Midbrain (tissue), 1 donor: ENCODE measurements at regions not wholly inside any gene's neighbourhood (a gene's known extent, or its start where the extent isn't known, plus 50 kb on each side); places are given as distances from the start of the nearest gene placed in this dataset.

Experiments used
- DNase-seq: peaks from one replicate; lab custom pipeline; 2025; lab: John Stamatoyannopoulos, UW

GRCh38 chr10:4074545-4075407, 289.8 kb upstream of the KLF6 start:
- no peak for DNase-seq

DNA sequence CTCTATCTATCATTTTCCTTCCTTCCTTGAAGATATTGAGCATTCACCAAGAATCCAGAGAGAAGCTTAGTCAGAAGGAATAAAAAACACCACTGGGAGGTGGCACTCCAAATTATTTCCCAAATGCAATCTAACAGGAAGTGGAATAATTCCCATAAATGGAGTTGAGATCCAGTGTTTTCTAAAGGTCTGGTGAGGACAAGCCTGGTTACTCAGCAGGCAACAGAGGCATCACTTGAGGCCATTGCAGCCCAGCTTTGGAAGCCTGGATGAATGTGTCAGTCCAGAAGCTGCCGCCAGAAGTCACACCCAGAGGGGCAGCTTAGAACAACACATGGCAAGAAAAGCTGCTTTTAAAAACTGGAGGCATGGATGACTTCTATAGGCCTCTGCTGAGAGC, 288.9 kb upstream of the KLF6 start:
- no peak for DNase-seq

DNA sequence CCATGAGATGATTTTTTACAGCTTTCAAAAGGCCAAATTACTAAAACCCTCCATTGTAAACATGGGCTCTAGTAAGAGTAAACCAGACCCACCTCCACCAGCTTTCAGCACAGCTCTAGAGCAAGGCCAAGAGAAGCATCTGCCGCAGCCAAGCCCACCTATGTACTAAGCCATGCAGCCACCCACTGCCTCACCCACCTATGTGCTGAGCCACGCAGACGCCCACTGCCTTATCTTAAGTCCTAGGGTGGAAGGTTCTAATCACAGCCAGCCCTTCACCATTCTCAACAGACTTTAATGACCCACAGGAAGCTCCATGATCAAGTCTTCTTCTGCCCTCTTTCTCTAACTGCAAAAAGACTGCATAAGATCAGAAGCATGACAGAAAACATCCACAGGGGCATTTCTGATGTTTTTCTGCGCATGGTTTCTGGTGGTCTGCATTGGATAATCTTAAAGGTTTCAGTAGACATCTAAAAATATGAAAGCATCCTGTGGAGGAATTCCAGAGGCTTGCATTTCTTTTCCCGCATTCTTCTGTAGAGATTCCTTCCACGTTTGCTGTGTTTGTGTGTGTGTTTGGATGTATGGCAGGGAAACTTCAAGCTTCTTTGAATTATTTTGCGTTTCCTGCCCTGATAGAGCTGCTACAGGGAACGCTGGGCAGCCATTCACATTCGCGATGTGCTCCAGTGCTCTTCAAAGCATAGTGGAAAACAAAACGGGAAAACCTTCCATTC, 286.1 kb upstream of the KLF6 start:
- no peak for DNase-seq

DNA sequence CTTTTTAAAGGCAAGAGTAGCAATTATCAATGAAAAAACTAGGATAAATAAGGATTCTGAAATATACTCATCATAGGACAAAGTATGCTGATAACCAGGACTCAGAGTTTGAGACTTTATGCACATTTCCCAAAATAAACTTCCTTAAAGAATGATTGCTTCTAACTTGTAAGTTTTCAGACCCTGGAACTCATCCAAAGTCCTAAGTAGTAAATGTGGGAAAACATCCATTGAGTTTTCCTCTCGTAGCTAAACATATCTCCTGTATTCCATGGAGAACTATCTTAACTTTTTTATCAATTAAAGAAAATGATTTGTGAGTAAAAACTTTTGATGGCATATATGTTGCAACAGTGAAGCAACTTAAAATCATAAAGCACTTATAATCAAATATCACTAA, 285.2 kb upstream of the KLF6 start:
- no peak for DNase-seq

DNA sequence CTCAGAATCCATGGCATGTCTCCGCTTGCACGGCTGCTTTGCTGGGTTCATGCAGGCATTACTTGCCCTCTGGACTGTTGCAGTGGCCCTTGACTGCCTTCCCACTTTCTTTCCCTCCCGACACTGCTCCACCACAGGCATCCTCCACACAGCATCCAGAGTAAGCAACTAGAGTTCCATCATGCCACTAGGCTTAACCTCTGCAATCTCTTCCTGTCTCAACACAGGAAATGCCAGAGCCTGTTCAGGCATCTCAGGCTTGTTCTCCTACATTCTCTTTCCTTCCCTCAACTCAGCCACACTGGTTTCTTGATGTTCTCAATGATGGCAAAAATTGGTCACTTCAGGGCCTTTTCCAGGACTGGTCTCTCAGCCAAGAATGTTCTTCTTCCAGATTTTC, 284.5 kb upstream of the KLF6 start:
- no peak for DNase-seq

DNA sequence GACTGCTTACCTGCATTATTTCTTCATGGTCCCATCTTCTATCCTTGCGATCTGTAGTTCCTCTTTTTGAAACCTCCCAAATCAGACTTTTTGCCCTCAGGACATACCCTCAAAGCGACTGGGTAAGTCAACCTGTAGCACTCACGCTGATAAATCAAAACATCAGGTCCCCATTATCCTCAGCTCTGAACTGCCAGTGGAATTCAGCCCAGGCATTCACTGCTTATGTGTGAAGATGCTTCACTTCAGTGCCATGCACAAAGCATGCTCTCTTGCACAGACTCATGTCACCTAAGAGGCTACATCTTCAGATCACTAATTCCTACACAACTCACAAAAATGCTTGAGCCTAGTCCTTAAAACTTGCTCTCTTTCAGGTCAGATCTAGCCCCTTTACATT, 283.6 kb upstream of the KLF6 start:
- DNase-seq, result no peak

GRCh38 chr10:4067931-4068561, 283.0 kb upstream of the KLF6 start:
- no peak for DNase-seq

DNA sequence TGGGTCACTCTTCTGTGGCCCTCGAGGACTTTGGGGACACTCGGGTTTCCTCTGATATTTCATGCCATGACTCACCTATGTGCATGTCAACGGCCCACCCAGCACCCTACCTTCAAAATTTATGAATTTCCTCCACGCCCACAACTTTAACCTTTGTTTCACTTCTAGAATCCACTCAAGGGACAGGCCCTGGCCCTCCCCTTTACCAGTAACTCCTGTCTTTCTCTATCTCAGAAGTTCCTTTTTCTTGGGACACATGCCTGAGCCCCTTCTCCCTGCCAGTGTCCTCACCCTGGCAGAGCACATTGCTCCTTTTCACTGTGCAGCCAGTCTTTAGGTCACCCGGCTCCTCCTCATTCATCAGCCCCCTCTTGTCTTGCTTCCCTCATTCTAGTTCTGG, 282.5 kb upstream of the KLF6 start:
- DNase-seq, result no peak

- no peak for DNase-seq
Observed at GRCh38 chr10:4066581-4067390, 281.8 kb upstream of the KLF6 start.

- no peak for DNase-seq
Observed at GRCh38 chr10:4064489-4064888, 279.5 kb upstream of the KLF6 start.

DNA sequence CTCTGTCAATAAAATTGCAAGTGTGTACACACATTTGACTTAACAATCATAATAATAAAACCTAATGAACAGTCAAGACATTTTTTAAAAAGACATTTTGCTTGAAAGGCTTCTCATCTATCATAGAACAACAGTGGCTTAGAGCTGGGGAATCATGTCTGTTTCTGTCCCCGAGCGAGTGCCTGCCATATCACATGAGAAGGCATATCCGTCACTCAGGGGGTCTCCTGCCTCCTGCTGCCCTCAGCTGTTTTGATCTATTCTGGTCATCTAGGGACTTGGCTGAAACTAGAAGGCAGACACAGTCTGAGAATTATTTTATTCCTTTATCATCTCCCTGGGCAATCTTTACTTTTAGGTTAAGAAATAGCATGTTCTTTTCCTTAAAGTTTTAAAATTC, 278.7 kb upstream of the KLF6 start:
- no peak for DNase-seq

DNA sequence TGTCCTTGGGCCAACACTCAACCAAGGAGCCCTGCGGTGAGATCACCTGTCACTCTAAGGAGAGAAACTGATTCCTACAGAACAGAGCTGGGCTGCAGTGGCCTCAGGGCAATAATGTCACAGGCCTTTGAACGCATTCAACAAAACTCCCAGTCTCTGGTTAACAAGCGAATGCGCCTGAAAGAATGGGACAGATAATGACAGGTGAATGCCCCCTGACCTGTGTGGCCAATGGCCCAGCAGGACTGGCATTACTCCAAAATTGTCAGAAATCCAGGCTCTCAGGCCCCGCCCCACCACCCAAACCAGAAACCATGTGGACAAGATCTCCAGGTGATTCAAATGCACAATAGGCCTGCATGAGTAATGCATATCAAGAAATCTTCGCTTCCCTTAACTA, 277.7 kb upstream of the KLF6 start:
- DNase-seq, result no peak

DNA sequence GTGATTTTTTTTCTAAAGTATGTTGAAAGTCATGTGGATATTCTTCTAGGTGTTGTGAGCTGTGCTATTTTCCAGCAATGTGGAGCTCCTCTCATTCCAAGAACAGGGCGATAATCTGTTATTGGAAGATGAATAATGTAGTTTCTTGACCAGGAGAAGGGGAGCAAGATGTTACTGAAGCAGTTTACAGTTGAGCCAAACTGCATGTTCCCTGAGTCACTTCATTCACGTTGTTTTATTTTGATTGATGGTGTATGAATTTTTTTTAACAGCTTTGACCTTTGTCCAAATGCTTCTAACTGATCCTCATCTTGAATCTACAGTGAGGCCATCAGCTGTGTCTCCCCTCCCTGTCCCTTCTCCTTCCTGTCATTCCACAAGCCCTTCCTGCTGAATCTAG, 277.1 kb upstream of the KLF6 start:
- DNase-seq, result no peak

DNA sequence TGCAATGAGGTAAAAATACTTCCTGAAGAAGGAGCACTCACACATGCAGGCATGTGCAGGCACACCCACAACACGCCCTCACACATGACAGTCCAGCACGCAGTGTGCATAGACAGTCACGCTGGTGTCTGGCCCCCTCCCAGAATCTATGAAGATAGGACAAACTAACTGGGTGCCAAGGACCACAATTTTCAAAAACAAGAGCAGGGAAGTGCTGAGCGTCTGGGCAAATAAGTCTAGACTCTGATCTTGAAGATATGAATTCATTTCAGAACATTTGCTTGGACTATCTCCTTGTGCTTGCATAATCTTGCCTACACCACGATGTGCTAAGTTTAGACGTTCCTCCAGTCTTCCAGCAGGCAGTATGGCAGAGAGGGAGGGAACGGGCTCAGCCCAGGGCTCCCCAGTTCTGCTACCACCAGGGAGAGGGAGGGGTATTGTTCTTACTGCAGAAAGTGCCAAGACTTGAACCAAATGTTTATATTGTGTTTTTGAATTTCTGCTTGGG, 276.5 kb upstream of the KLF6 start:
- no peak for DNase-seq

DNA sequence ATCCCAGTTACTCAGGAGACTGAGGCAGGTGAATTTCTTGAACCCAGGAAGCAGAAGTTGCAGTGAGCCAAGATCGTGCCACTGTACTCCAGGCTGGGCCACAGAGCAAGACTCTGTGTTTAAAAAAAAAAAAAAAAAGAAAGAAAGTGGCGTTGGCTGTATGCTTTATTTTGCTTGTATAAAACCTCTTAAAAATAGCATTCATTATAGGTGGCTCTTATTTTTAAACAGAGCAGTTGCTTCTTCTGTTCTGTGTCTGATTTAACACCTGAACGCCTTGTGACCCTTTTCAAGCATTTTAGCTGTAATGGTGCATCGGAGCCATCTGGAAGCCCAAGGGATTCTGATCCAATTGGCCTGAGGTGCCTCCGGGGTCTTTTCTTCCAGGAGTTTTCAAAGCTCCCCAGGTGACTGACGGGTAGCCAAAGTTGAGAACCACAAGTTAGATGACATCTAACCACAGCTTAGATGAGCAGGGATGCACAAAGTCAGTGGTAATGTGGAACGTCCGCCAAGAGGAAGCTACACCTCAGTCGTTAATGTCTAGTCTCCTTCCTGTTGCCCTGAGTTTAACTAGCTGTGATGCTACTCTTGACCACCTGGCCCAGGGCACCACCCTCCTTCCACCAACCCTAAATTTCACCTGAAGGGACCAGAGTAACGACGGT, 274.6 kb upstream of the KLF6 start:
- DNase-seq, result no peak

GRCh38 chr10:4058514-4059029, 273.6 kb upstream of the KLF6 start:
- DNase-seq, result no peak

DNA sequence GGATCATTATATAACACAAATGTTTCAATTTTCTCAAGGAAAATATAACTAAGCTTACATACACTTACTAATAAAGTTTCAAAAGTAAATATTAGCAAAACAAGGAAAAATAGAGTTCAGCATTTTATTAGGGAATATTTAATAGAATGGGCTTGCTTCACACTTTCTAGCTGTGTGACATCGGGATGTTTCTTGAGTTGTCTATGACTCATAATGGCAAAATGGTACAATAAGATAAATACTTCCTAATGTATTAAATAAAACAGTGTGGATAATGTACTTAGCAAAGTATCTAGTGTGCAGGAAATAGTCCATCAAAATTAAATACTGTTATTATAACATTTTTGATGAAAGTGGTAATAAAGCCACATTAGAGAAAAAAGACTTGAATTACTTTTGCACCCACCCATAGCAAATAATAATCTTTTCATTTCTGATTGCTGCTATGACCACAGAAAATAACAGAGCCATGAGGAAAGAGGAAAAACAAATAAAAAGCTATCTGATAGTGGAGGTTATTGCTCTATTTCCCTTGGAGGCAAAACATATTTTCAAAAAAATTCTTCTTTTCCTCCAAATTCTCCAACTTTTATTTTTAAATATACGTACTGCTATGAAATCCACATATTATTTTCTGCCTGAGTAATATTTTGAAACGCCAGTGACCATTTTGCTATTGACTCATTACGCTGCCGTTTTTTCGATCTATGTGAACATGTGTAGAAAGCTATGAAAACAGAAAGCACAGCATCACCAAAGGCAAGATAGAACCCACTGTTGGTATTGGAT, 272.9 kb upstream of the KLF6 start:
- no peak for DNase-seq

GRCh38 chr10:4057021-4057420, 272.0 kb upstream of the KLF6 start:
- no peak for DNase-seq

DNA sequence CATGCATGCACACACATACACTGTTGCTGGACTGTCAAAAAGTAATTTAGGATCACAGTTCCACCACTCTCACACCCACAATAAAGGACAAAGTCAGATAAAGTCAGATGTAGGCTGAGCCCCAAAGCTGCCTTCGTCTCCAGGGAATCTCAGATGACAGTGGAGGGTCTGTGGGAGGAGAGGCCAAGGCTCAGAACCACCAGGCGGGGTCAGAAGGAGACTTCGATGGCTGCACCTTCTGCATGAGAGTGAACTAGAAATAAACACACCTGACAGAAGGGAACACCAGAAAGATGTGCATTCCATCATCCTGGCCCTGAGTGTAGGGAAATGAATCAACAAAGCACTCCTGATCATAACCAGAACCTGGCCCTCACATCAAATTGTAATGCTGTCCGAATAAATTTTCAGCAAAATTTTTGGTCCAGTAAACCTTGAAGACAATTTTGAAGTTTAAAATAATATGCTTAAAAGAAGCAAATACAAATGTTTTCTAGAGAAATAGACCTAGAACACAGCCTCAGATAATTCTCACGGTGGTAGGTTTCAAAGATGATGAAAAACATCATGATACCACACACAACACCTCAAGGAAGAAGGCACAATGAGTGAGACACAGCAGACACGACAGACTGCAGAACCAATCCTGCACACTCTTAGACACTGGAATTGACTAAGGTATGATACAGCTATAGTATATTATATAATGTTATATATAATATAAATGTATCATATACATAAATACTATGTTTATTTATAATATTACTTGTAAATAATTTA, 269.8 kb upstream of the KLF6 start:
- DNase-seq, result no peak

- no peak for DNase-seq
Observed at GRCh38 chr10:4053940-4054339, 268.9 kb upstream of the KLF6 start.
